ENCODE measurements at regions not wholly inside any gene's neighbourhood (a gene's known extent, or its start where the extent isn't known, plus 50 kb on each side); places are given as distances from the start of the nearest gene placed in this dataset.

GRCh38 chr4:27251771-27252170 lies 391.1 kb downstream of the STIM2 start:
- TF ChIP-seq CTCF (IDR thresholded peaks at IDR 0.05) (no peak), ZFX (IDR thresholded peaks at IDR 0.05; ENCODE audit: borderline replicate concordance) (no peak)
